RWPE2 (cell line): ENCODE measurements at regions not wholly inside any gene's neighbourhood (a gene's known extent, or its start where the extent isn't known, plus 50 kb on each side); places are given as distances from the start of the nearest gene placed in this dataset.
A peak's percentile ranks its signal among the peaks of the same experiment; 100 is the strongest.
"Not testable (repeated sequence)": the region's sequence is repeated elsewhere in the genome, so short reads cannot be mapped to it uniquely, and the experiment has no call there.

ENCODE experiments used
- ATAC-seq: fragments of 200-7000 bp; cut with Tn5 transposase; 3 replicates; pipeline ENCODE4 v1.9.1; 2021; ENCODE audit warnings: low read depth
- DNase-seq: peaks from one replicate; pipeline ENCODE4 v3.0.0-alpha.2; 2020; ENCODE audit warnings: low spot score
- H3K27ac ChIP-seq: fragments of 450-650 bp; 2 replicates; pipeline ENCODE4 v1.5.1; 2017; ENCODE audit warnings: mild to moderate bottlenecking; ENCODE audit not compliant: poor library complexity, severe bottlenecking
- H3K27me3 ChIP-seq: fragments of 250-450 bp; sonication (Bioruptor Pico); 2 replicates; pipeline ENCODE4 v1.5.1; 2021; ENCODE audit warnings: mild to moderate bottlenecking, moderate library complexity; ENCODE audit not compliant: insufficient read depth, poor library complexity, severe bottlenecking
- H3K36me3 ChIP-seq: fragments of 250-450 bp; sonication (Bioruptor Pico); 2 replicates; pipeline ENCODE4 v1.5.1; 2020; ENCODE audit warnings: low read depth, mild to moderate bottlenecking, moderate library complexity
- H3K4me1 ChIP-seq: fragments of 250-450 bp; sonication (Bioruptor Pico); 2 replicates; pipeline ENCODE4 v1.5.1; 2021; ENCODE audit warnings: mild to moderate bottlenecking, moderate library complexity; ENCODE audit not compliant: insufficient read depth, poor library complexity, severe bottlenecking
- H3K4me3 ChIP-seq: fragments of 250-450 bp; sonication (Bioruptor Pico); 2 replicates; pipeline ENCODE4 v1.5.1; 2021; ENCODE audit warnings: mild to moderate bottlenecking, moderate library complexity; ENCODE audit not compliant: severe bottlenecking
- H3K9me3 ChIP-seq: fragments of 250-450 bp; sonication (Bioruptor Pico); 2 replicates; pipeline ENCODE4 v1.5.1; 2021; ENCODE audit warnings: mild to moderate bottlenecking, moderate library complexity; ENCODE audit not compliant: severe bottlenecking
- TF ChIP-seq, protein P1 (sequence below): fragments of 450-650 bp; IDR thresholded peaks from one replicate; pipeline ENCODE4 v1.5.1; 2017; ENCODE audit warnings: mild to moderate bottlenecking, moderate library complexity; ENCODE audit not compliant: poor library complexity, severe bottlenecking

DNA sequence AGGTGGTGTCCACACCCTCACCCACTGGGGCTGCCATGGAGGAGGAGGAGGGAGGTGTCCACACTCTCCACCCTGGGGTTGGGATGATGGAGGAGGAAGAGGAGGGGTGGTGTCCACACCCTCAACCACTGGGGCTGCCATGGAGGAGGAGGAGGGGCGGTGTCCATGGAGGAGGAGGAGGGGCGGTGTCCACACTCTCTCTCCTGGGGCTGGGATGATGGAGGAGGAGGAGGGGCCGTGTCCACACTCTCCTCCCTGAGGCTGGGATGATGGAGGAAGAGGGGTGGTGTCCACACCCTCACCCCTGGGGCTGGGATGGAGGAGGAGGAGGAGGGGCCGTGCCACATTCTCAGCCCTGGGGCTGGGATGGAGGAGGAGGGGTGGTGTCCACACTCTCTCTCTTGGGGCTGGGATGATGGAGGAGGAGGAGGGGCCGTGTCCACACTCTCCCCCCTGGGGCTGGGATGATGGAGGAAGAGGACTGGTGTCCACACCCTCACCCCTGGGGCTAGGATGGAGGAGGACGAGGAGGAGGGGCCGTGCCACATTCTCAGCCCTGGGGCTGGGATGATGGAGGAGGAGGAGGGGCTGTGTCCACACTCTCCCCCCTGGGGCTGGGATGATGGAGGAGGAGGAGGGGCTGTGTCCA is 231.7 kb downstream of the CRLF2 start:
- H3K27ac ChIP-seq, result no peak overlapping the region

DNA sequence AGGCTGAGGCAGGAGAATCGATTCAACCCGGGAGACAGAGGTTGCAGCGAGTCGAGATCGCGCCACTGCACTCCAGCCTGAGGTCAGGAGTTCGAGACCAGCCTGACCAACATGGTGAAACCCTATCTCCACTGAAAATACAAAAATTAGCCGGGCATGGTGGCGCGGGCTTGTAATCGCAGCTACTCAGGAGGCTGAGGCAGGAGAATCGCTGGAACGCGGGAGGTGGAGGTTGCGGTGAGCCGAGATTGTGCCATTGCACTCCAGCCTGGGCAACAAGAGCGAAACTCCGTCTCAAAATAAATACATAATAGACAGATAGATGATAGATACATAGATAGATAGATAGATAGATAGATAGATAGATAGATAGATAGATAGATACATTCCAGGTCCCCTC is 233.3 kb downstream of the CRLF2 start:
- not testable (repeated sequence) for H3K27ac ChIP-seq, DNase-seq, H3K4me1 ChIP-seq, ATAC-seq, H3K27me3 ChIP-seq, H3K36me3 ChIP-seq, H3K4me3 ChIP-seq
- H3K9me3 ChIP-seq, result peaks cover 15% of the 10 kb centered on the region

More for the DNA sequence above, 231.7 kb downstream of the CRLF2 start:
- DNase-seq (peak; percentile 51), ATAC-seq (no peak)
- TF ChIP-seq, protein P1, sequence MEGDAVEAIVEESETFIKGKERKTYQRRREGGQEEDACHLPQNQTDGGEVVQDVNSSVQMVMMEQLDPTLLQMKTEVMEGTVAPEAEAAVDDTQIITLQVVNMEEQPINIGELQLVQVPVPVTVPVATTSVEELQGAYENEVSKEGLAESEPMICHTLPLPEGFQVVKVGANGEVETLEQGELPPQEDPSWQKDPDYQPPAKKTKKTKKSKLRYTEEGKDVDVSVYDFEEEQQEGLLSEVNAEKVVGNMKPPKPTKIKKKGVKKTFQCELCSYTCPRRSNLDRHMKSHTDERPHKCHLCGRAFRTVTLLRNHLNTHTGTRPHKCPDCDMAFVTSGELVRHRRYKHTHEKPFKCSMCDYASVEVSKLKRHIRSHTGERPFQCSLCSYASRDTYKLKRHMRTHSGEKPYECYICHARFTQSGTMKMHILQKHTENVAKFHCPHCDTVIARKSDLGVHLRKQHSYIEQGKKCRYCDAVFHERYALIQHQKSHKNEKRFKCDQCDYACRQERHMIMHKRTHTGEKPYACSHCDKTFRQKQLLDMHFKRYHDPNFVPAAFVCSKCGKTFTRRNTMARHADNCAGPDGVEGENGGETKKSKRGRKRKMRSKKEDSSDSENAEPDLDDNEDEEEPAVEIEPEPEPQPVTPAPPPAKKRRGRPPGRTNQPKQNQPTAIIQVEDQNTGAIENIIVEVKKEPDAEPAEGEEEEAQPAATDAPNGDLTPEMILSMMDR, result no peak
- Histone ChIP-seq H3K4me3 (no peak overlapping the region), H3K36me3 (no peaks in the 10 kb centered on the region), H3K27me3 (no peaks in the 10 kb centered on the region), H3K9me3 (peaks cover 16% of the 10 kb centered on the region), H3K4me1 (no peaks in the 10 kb centered on the region)

DNA sequence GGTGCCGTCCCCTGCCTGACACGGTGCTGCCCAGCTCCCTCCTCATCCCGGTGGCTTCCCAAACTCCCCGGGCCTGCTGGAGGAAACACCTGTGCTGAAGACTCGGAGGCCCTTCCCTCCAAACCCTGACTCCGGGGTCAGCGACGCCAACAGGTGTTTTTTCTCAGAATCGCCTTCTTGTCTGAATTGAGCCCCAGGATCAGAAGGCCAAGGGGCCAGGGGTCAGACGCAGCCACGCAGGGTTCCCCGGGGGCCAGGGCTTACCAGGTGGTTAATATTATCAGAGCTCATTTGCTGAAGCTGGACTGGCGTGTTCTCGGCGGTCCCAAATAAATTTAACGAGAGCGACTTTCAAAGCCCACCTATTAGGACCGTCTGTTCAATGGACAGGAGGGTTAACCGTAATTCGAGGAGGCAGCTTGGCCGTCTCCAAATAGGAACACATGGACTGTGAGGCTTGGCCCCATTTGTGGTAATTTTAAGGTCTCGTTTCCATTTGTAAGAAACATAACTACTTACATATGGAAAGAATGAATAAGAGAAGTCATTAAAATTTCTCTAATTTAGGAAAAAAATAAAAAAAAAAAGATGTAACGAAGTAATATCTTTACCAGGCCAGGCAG is 239.3 kb downstream of the CRLF2 start:
- H3K27me3 ChIP-seq, result no peaks in the 10 kb centered on the region
- no peak for DNase-seq
- ATAC-seq, result no peak

DNA sequence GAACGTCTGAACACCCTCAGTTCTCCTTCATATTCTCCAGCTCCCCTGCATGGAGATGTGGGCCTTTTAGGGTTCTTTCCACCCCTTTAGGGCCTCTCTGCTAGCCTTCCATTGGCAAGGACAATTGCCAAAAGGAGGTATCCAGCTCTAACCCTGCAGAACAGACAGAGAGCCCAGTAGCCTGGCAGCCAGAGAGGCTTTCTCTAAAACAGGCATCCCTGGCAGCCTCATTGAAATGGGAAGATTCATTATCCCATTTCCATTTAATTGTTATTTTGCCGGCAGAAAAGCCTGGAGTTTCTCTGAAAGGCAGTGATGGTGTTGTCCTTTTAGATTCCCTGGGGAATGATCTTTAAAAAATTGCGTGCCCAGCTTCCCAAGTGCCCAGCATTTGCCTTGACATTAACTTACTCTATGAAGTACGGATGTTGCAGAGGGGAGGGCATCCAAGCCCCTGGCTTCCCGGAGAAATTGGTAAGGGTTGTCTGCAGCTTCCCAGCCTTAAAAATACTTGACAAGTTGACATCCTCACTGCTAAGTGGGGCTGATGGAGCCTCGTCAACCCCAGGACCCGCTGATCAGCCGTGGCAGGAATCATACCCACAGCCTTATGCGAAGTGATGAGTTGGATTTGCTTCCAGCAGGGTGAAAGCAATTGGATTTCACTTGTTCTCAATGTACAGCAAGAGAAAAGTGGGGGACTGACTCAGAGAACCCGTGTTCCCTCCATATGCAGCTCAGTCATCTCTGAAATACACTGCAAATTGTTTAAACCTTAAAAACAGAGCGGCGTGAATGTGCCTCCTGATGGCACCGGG is 244.1 kb downstream of the CRLF2 start:
- no peaks in the 10 kb centered on the region for H3K36me3 ChIP-seq
- H3K4me1 ChIP-seq, result no peaks in the 10 kb centered on the region
- H3K4me3 ChIP-seq, result no peak overlapping the region
- no peak for DNase-seq
- no peak overlapping the region for H3K27ac ChIP-seq
- no peak for ATAC-seq
- H3K9me3 ChIP-seq, result no peaks in the 10 kb centered on the region
- TF ChIP-seq, protein P1, result no peak
- no peaks in the 10 kb centered on the region for H3K27me3 ChIP-seq

More for the DNA sequence above, 239.3 kb downstream of the CRLF2 start:
- Histone ChIP-seq H3K9me3 (peaks cover 3% of the 10 kb centered on the region), H3K27ac (no peak overlapping the region), H3K4me1 (no peaks in the 10 kb centered on the region), H3K4me3 (no peak overlapping the region), H3K36me3 (no peaks in the 10 kb centered on the region)
- TF ChIP-seq, protein P1, result no peak

DNA sequence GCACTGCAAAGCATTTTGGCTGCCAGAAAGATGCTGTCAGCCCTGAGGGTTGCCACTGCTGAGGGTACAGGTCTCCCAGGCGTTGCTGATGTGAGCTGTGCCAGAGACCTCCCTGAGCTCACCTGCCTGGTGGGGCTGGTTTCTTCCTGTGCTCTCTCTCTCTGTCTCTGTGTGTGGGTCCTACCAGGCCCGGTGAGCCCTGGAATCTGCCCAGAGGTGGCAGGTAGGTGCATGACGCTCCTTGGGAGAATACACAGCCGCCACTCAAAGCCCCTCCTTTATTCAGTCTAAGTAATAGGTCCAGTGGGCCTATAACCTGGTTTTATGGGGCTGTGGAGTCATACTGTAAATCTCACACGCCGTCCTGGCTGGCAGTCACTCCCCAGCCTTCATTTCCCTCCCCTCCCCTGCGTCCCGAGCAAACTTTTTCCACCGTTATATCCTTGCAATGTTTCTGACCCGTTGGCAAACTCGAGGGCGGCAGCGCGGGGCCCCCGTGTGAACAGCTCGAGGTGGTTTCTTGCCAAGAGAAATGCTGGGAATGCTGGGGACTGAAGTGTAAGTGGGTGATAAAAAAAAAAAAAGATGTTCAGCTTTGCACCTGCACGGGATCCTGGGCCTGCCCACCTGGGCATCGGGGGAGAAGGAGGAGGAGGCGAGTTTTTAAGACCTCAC is 245.9 kb downstream of the CRLF2 start:
- no peaks in the 10 kb centered on the region for H3K4me1 ChIP-seq
- H3K27me3 ChIP-seq, result no peaks in the 10 kb centered on the region
- peak; percentile 30 for DNase-seq
- no peak overlapping the region for H3K4me3 ChIP-seq
- peaks cover 3% of the 10 kb centered on the region for H3K9me3 ChIP-seq
- no peaks in the 10 kb centered on the region for H3K36me3 ChIP-seq
- TF ChIP-seq, protein P1, result no peak
- no peak for ATAC-seq
- no peak overlapping the region for H3K27ac ChIP-seq
